NB4 (cell line): ENCODE measurements at regions not wholly inside any gene's neighbourhood (a gene's known extent, or its start where the extent isn't known, plus 50 kb on each side); places are given as distances from the start of the nearest gene placed in this dataset.

Experiments
- CTCF ChIP-seq: IDR thresholded peaks from one replicate; pipeline ENCODE4 v1.5.1; 2012; ENCODE audit warnings: low read depth, low read length
- MYC ChIP-seq: IDR thresholded peaks from 2 replicates; pipeline ENCODE4 v1.6.1; 2011; ENCODE audit warnings: low read depth, low read length

GRCh38 chr6:74448850-74449249 is 752.8 kb downstream of the CD109 start:
- TF ChIP-seq CTCF (no peak), MYC (no peak)
